PC-9 (cell line): ENCODE measurements at regions not wholly inside any gene's neighbourhood (a gene's known extent, or its start where the extent isn't known, plus 50 kb on each side); places are given as distances from the start of the nearest gene placed in this dataset.

Experiments used
- CTCF ChIP-seq: fragments of 200-600 bp; sonication (generic); conservative IDR thresholded peaks from 2 replicates; pipeline ENCODE4 v1.6.1; 2017; ENCODE audit warnings: mixed run types, antibody characterized with exemption, mild to moderate bottlenecking, moderate library complexity
- EZH2 ChIP-seq: fragments of 200-600 bp; sonication (generic); IDR thresholded peaks from 2 replicates; pipeline ENCODE4 v1.8.0; 2017; ENCODE audit warnings: antibody characterized with exemption, low read depth

- TF ChIP-seq CTCF, result no peak
- no peak for TF ChIP-seq EZH2
Measured at GRCh38 chr15:95105229-95105628, 873.9 kb downstream of the MCTP2 start.
